ENCODE measurements at regions not wholly inside any gene's neighbourhood (a gene's known extent, or its start where the extent isn't known, plus 50 kb on each side); places are given as distances from the start of the nearest gene placed in this dataset.
A peak's percentile ranks its signal among the peaks of the same experiment; 100 is the strongest.
"Not testable (repeated sequence)": the region's sequence is repeated elsewhere in the genome, so short reads cannot be mapped to it uniquely, and the experiment has no call there.

GRCh38 chr13:59424661-59425060 lies 739.1 kb downstream of the DIAPH3 start:
- H3K36me3 Mint-ChIP-seq: no peaks in the 10 kb centered on the region
- no peak for DNase-seq
- no peak overlapping the region for H3K27ac Mint-ChIP-seq
- H3K27me3 Mint-ChIP-seq: no peaks in the 10 kb centered on the region
- H3K4me1 Mint-ChIP-seq: no peaks in the 10 kb centered on the region
- H3K9me3 Mint-ChIP-seq: peaks cover 8% of the 10 kb centered on the region
- H3K4me3 Mint-ChIP-seq: no peak overlapping the region

GRCh38 chr13:59425211-59425741 lies 738.5 kb downstream of the DIAPH3 start:
- Mint-ChIP-seq H3K27ac (no peak overlapping the region), H3K4me1 (no peaks in the 10 kb centered on the region), H3K9me3 (peaks cover 8% of the 10 kb centered on the region), H3K36me3 (no peaks in the 10 kb centered on the region), H3K27me3 (no peaks in the 10 kb centered on the region), H3K4me3 (no peak overlapping the region)
- DNase-seq: no peak

- DNase-seq: no peak
- H3K9me3 Mint-ChIP-seq: peaks cover 22% of the 10 kb centered on the region
- H3K36me3 Mint-ChIP-seq: peaks cover 2% of the 10 kb centered on the region
- H3K4me1 Mint-ChIP-seq: peaks cover 3% of the 10 kb centered on the region
- H3K4me3 Mint-ChIP-seq: no peak overlapping the region
- H3K27ac Mint-ChIP-seq: no peak overlapping the region
- H3K27me3 Mint-ChIP-seq: no peaks in the 10 kb centered on the region
Observed at GRCh38 chr13:59435024-59435423, 728.7 kb downstream of the DIAPH3 start.

GRCh38 chr13:59437544-59438301 lies 726.0 kb downstream of the DIAPH3 start:
- Mint-ChIP-seq H3K9me3 (peaks cover 15% of the 10 kb centered on the region), H3K27me3 (no peaks in the 10 kb centered on the region), H3K27ac (no peak overlapping the region), H3K36me3 (peaks cover 2% of the 10 kb centered on the region), H3K4me1 (peaks cover 15% of the 10 kb centered on the region), H3K4me3 (no peak overlapping the region)
- DNase-seq: no peak

GRCh38 chr13:59439776-59440428 lies 723.8 kb downstream of the DIAPH3 start:
- H3K4me3 Mint-ChIP-seq: no peak overlapping the region
- H3K27me3 Mint-ChIP-seq: no peaks in the 10 kb centered on the region
- no peak overlapping the region for H3K27ac Mint-ChIP-seq
- no peaks in the 10 kb centered on the region for H3K36me3 Mint-ChIP-seq
- peaks cover 17% of the 10 kb centered on the region for H3K4me1 Mint-ChIP-seq
- H3K9me3 Mint-ChIP-seq: peaks cover 2% of the 10 kb centered on the region
- DNase-seq: no peak

GRCh38 chr13:59441068-59441467 lies 722.7 kb downstream of the DIAPH3 start:
- H3K36me3 Mint-ChIP-seq, H3K9me3 Mint-ChIP-seq, H3K27ac Mint-ChIP-seq, H3K27me3 Mint-ChIP-seq: not testable (repeated sequence)
- peak; percentile 24 for DNase-seq
- Mint-ChIP-seq H3K4me1 (peaks cover 17% of the 10 kb centered on the region), H3K4me3 (peak overlapping the region; percentile 79)

- peaks cover 2% of the 10 kb centered on the region for H3K9me3 Mint-ChIP-seq
- H3K4me3 Mint-ChIP-seq: peak overlapping the region; percentile 79
- H3K27me3 Mint-ChIP-seq: no peaks in the 10 kb centered on the region
- no peaks in the 10 kb centered on the region for H3K36me3 Mint-ChIP-seq
- no peak overlapping the region for H3K27ac Mint-ChIP-seq
- DNase-seq: no peak
- H3K4me1 Mint-ChIP-seq: peaks cover 17% of the 10 kb centered on the region
Observed at GRCh38 chr13:59441596-59442280, 722.0 kb downstream of the DIAPH3 start.

GRCh38 chr13:59442461-59442860 lies 721.3 kb downstream of the DIAPH3 start:
- H3K4me3 Mint-ChIP-seq: no peak overlapping the region
- no peaks in the 10 kb centered on the region for H3K27me3 Mint-ChIP-seq
- H3K9me3 Mint-ChIP-seq: peaks cover 2% of the 10 kb centered on the region
- H3K36me3 Mint-ChIP-seq: no peaks in the 10 kb centered on the region
- peaks cover 17% of the 10 kb centered on the region for H3K4me1 Mint-ChIP-seq
- no peak for DNase-seq
- H3K27ac Mint-ChIP-seq: no peak overlapping the region

GRCh38 chr13:59442944-59443486 lies 720.7 kb downstream of the DIAPH3 start:
- peaks cover 14% of the 10 kb centered on the region for H3K4me1 Mint-ChIP-seq
- H3K4me3 Mint-ChIP-seq: no peak overlapping the region
- H3K27ac Mint-ChIP-seq: no peak overlapping the region
- no peaks in the 10 kb centered on the region for H3K27me3 Mint-ChIP-seq
- no peaks in the 10 kb centered on the region for H3K36me3 Mint-ChIP-seq
- peaks cover 2% of the 10 kb centered on the region for H3K9me3 Mint-ChIP-seq
- DNase-seq: no peak

- Mint-ChIP-seq H3K9me3 (peaks cover 2% of the 10 kb centered on the region), H3K27me3 (no peaks in the 10 kb centered on the region), H3K4me1 (peaks cover 14% of the 10 kb centered on the region), H3K27ac (no peak overlapping the region), H3K36me3 (no peaks in the 10 kb centered on the region), H3K4me3 (no peak overlapping the region)
- no peak for DNase-seq
Observed at GRCh38 chr13:59444210-59444857, 719.4 kb downstream of the DIAPH3 start.

GRCh38 chr13:59445812-59446211 lies 717.9 kb downstream of the DIAPH3 start:
- H3K4me3 Mint-ChIP-seq: no peak overlapping the region
- H3K4me1 Mint-ChIP-seq: peaks cover 13% of the 10 kb centered on the region
- H3K27me3 Mint-ChIP-seq: no peaks in the 10 kb centered on the region
- H3K27ac Mint-ChIP-seq: no peak overlapping the region
- peaks cover under 1% of the 10 kb centered on the region for H3K9me3 Mint-ChIP-seq
- DNase-seq: no peak
- H3K36me3 Mint-ChIP-seq: no peaks in the 10 kb centered on the region

- no peaks in the 10 kb centered on the region for H3K27me3 Mint-ChIP-seq
- H3K4me3 Mint-ChIP-seq: no peak overlapping the region
- H3K9me3 Mint-ChIP-seq: no peaks in the 10 kb centered on the region
- DNase-seq: no peak
- no peak overlapping the region for H3K27ac Mint-ChIP-seq
- no peaks in the 10 kb centered on the region for H3K36me3 Mint-ChIP-seq
- H3K4me1 Mint-ChIP-seq: peaks cover 7% of the 10 kb centered on the region
Observed at GRCh38 chr13:59446391-59446790, 717.3 kb downstream of the DIAPH3 start.

- no peak overlapping the region for H3K27ac Mint-ChIP-seq
- H3K36me3 Mint-ChIP-seq: no peaks in the 10 kb centered on the region
- DNase-seq: no peak
- no peak overlapping the region for H3K4me3 Mint-ChIP-seq
- peaks cover 2% of the 10 kb centered on the region for H3K4me1 Mint-ChIP-seq
- no peaks in the 10 kb centered on the region for H3K9me3 Mint-ChIP-seq
- H3K27me3 Mint-ChIP-seq: no peaks in the 10 kb centered on the region
Observed at GRCh38 chr13:59447031-59447430, 716.7 kb downstream of the DIAPH3 start.

- Mint-ChIP-seq H3K4me3 (no peak overlapping the region), H3K27ac (no peak overlapping the region), H3K36me3 (no peaks in the 10 kb centered on the region), H3K4me1 (peaks cover 2% of the 10 kb centered on the region), H3K27me3 (no peaks in the 10 kb centered on the region), H3K9me3 (no peaks in the 10 kb centered on the region)
- no peak for DNase-seq
Observed at GRCh38 chr13:59447846-59448620, 715.7 kb downstream of the DIAPH3 start.
